GM12872 (cell line): ENCODE measurements at regions not wholly inside any gene's neighbourhood (a gene's known extent, or its start where the extent isn't known, plus 50 kb on each side); places are given as distances from the start of the nearest gene placed in this dataset.

Experiments used
- TF ChIP-seq, protein P1 (sequence below): IDR thresholded peaks from 3 replicates; pipeline ENCODE4 v1.5.1; 2011; ENCODE audit warnings: low read depth, mild to moderate bottlenecking, low read length, moderate library complexity; ENCODE audit not compliant: insufficient read depth

DNA sequence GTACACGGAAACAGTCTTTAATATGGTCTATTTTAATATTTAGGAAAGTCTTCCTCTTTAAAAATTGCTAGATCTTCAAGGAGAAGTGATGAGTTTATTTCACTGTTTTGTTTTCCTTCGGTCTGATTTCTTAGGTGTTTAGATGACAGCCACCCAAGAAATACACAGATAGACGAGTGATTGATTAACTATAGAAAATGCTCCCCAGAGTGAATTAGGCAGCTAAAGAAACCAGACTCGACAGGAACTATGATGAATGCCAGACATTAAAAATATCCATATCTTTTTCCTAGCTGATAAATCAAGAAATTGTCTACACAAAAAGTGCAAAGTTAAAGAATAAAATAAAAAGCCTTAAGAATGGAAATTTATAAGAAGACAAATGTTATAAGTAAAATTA lies 888.7 kb upstream of the CNTNAP5 start:
- TF ChIP-seq, protein P1, sequence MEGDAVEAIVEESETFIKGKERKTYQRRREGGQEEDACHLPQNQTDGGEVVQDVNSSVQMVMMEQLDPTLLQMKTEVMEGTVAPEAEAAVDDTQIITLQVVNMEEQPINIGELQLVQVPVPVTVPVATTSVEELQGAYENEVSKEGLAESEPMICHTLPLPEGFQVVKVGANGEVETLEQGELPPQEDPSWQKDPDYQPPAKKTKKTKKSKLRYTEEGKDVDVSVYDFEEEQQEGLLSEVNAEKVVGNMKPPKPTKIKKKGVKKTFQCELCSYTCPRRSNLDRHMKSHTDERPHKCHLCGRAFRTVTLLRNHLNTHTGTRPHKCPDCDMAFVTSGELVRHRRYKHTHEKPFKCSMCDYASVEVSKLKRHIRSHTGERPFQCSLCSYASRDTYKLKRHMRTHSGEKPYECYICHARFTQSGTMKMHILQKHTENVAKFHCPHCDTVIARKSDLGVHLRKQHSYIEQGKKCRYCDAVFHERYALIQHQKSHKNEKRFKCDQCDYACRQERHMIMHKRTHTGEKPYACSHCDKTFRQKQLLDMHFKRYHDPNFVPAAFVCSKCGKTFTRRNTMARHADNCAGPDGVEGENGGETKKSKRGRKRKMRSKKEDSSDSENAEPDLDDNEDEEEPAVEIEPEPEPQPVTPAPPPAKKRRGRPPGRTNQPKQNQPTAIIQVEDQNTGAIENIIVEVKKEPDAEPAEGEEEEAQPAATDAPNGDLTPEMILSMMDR, result no peak

DNA sequence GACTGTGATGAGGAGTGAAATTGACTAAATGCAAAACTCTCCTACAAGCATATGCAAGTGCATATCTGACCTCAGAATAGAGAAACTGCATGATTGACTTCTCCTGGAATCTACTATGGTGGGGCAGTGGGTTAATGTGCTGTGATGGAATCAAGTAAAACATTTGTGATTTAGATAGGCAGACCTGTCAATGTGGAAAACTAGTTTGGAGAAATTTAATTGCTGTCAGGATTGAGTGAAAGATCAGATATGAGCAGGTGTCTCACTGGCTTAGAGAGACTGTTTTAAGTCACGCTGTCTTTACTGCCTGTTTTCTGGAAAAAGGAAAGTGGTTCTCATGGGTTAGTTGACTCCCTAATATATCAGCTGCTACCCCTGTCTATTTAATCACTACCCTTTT lies 881.0 kb upstream of the CNTNAP5 start:
- TF ChIP-seq, protein P1, result no peak

DNA sequence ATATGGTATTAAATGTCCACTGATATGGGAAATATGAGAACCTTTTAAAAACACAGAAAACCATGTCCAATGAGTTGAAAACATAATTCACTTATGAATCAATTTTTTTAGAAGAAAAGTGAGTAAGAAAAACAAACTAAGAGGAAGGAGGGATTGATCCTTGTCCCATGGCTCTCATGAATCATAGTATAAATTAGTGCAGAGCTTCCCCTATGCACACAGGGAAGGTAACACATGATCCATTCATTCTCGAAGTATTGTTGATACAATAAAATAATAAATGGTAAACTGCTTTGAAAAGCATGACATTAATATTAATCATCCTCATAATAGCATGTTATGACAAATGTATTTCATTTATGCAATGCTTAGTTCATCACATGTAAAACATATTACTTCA lies 872.0 kb upstream of the CNTNAP5 start:
- TF ChIP-seq, protein P1, result no peak

DNA sequence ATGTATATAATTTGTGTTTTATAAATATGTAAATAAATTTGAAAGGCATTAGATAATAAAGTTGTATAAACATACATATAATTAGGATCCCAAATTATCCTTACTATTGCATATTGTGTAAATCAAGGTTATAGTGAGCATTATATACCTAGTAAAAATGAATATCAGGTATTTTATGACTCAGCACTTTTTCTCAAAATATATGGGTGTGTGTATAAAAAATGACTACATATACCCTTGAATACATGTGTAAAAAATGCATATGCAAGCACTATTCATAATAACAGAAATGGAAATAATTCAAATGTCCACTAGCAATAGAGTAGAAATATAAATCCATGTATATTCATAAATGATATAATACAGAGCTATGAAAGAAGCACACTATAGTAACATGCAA lies 870.9 kb upstream of the CNTNAP5 start:
- TF ChIP-seq, protein P1, result no peak

DNA sequence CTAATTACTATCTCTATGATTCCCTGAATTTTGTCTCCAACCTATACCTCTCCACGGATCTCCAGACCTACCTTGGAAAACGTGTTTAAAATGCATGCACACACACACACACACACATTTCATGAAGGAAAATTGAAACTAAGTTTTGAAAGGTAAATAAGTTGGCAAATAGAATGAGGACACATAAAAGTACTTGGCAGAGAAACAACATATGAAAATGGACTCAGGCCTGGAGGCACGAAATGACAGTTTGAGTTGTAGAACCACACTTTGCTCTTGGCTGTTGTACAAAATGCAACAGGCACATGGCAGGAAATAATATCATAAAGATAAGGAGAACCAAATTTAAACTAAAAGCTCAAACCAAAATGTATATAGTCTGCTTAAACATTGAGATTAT lies 868.1 kb upstream of the CNTNAP5 start:
- TF ChIP-seq, protein P1, result no peak

DNA sequence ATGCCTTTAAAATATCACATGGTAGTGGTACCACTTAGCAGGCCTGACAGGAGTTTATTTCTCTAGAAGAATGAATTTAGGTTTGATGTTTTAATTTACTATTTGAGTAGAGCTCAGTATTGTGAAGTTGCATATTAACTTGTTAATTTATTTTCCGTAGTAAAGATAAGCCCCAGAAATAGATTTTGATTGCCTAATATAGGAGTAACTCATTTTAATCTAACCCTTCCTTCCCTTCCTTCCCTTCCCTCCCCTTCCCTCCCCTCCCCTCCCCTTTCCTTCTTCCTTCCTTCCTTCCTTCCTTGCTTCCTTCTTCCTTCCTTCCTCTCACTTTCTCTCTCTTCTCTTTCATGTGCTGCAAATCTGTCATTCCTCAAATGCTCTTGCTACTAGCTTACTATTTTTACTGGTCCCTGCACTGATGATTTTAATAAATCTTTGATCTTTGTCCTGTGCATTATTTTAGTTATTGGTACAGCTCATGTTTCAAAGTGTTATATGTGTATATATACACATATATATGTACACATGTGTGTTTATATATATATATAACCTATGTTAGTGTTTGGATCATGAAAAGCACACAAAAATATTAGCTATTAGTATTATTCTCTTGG lies 862.6 kb upstream of the CNTNAP5 start:
- TF ChIP-seq, protein P1, result no peak

DNA sequence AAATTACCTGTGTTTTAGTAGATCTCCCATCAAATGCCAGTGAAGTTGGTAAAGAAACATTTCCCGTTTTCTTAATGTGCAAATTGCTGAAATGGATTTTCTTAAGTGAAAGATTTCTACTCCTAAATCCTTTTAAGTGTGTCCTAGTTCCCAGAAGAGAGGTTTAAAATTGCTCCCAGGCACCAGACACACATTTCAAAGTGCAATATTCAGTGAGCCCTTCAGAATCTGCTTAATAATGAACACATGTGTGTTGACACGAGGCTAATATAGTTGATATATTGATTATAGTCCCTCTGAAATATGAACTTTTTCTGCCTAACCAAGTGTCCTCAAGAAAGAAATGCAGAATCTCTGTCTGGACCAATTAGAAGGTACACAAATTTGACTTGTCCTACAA lies 861.7 kb upstream of the CNTNAP5 start:
- TF ChIP-seq, protein P1, result no peak
